ENCODE measurements at regions not wholly inside any gene's neighbourhood (a gene's known extent, or its start where the extent isn't known, plus 50 kb on each side); places are given as distances from the start of the nearest gene placed in this dataset.

DNA sequence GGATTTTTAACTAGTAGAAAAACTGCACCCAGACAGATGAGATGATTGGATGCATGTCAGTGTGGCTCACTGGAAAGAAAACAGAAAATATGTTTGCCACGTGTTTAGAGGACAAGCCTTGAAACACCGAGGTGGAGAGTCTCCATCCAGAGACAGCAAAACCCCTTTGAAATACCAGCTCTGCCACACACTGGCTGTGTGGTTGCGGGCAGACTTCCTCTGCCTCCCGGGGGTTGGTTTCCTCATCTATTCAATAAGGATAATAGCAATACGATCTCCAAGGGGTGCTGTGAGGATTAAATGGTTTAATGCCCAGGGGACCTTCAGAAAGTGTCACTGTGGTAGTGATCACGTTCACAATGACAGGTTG is 67.2 kb upstream of the PARP1 start:
- no peak for TF ChIP-seq POLR2A (IDR thresholded peaks at IDR 0.05)
- TF ChIP-seq CTCF (IDR thresholded peaks at IDR 0.05): no peak
